ENCODE measurements at regions not wholly inside any gene's neighbourhood (a gene's known extent, or its start where the extent isn't known, plus 50 kb on each side); places are given as distances from the start of the nearest gene placed in this dataset.

GRCh38 chr2:53448591-53448990, 319.0 kb upstream of the CHAC2 start:
- ATAC-seq (no peak), DNase-seq (no peak)
- H3K4me1 ChIP-seq, result peaks cover 7 to 8% of the 10 kb centered on the region in 2 donors
- H3K4me3 ChIP-seq, result no peak overlapping the region
- intact Hi-C loops (cut with DNase I; ENCODE audit: low total_unique reads) (no loop called here), in situ Hi-C loops (cut with MboI; ENCODE audit: low sequenced_read_pairs in 4 of 4) (no loop called here)
- no peaks in the 10 kb centered on the region for H3K9me3 ChIP-seq
- no peaks in the 10 kb centered on the region for H3K27me3 ChIP-seq
- no peak overlapping the region for H3K27ac ChIP-seq
- no peaks in the 10 kb centered on the region for H3K36me3 ChIP-seq
- no peak for TF ChIP-seq POLR2A (IDR thresholded peaks at IDR 0.05)
- TF ChIP-seq CTCF (IDR thresholded peaks at IDR 0.05 in 4 of 5, conservative IDR thresholded peaks at IDR 0.05 in 1 of 5), result no peak

- TF ChIP-seq POLR2A (IDR thresholded peaks at IDR 0.05), result no peak
- TF ChIP-seq CTCF (IDR thresholded peaks at IDR 0.05 in 4 of 5, conservative IDR thresholded peaks at IDR 0.05 in 1 of 5), result no peak
- H3K4me1 ChIP-seq, result peaks cover 1 to 3% of the 10 kb centered on the region in 2 donors
- in situ Hi-C loops (cut with MboI; ENCODE audit: low sequenced_read_pairs in 4 of 4), result no loop called here
- H3K27ac ChIP-seq, result no peak overlapping the region
- no peaks in the 10 kb centered on the region for H3K9me3 ChIP-seq
- no peaks in the 10 kb centered on the region for H3K27me3 ChIP-seq
- ATAC-seq, result no peak
- intact Hi-C loops (cut with DNase I; ENCODE audit: low total_unique reads), result no loop called here
- DNase-seq, result no peak
- no peaks in the 10 kb centered on the region for H3K36me3 ChIP-seq
- H3K4me3 ChIP-seq, result no peak overlapping the region
Observed at GRCh38 chr2:53448086-53448485, 319.5 kb upstream of the CHAC2 start.

- DNase-seq, result no peak
- H3K4me1 ChIP-seq, result no peaks in the 10 kb centered on the region
- H3K27ac ChIP-seq, result no peak overlapping the region
- intact Hi-C loops (cut with DNase I; ENCODE audit: low total_unique reads), result no loop called here
- H3K4me3 ChIP-seq, result no peak overlapping the region
- TF ChIP-seq POLR2A (IDR thresholded peaks at IDR 0.05) (no peak), CTCF (IDR thresholded peaks at IDR 0.05 in 4 of 5, conservative IDR thresholded peaks at IDR 0.05 in 1 of 5) (no peak)
- H3K36me3 ChIP-seq, result no peaks in the 10 kb centered on the region
- ATAC-seq, result no peak
- no peaks in the 10 kb centered on the region for H3K27me3 ChIP-seq
- in situ Hi-C loops (cut with MboI; ENCODE audit: low sequenced_read_pairs in 4 of 4), result no loop called here
- no peaks in the 10 kb centered on the region for H3K9me3 ChIP-seq
Observed at GRCh38 chr2:53445383-53446070, 322.1 kb upstream of the CHAC2 start.

GRCh38 chr2:53442783-53443182, 324.8 kb upstream of the CHAC2 start:
- in situ Hi-C loops (cut with MboI; ENCODE audit: low sequenced_read_pairs in 4 of 4) (no loop called here), intact Hi-C loops (cut with DNase I; ENCODE audit: low total_unique reads) (no loop called here)
- DNase-seq (no peak), ATAC-seq (no peak)
- Histone ChIP-seq H3K9me3 (no peaks in the 10 kb centered on the region), H3K36me3 (no peaks in the 10 kb centered on the region), H3K27me3 (no peaks in the 10 kb centered on the region), H3K4me1 (peaks cover 5 to 6% of the 10 kb centered on the region in 2 donors), H3K27ac (no peak overlapping the region), H3K4me3 (no peak overlapping the region)
- TF ChIP-seq POLR2A (IDR thresholded peaks at IDR 0.05), result no peak
- no peak for TF ChIP-seq CTCF (IDR thresholded peaks at IDR 0.05 in 4 of 5, conservative IDR thresholded peaks at IDR 0.05 in 1 of 5)

- Histone ChIP-seq H3K4me1 (peaks cover 5 to 9% of the 10 kb centered on the region in 2 donors), H3K27ac (no peak overlapping the region), H3K36me3 (no peaks in the 10 kb centered on the region), H3K9me3 (no peaks in the 10 kb centered on the region), H3K4me3 (no peak overlapping the region), H3K27me3 (no peaks in the 10 kb centered on the region)
- ATAC-seq, result no peak
- TF ChIP-seq CTCF (IDR thresholded peaks at IDR 0.05 in 4 of 5, conservative IDR thresholded peaks at IDR 0.05 in 1 of 5) (no peak), POLR2A (IDR thresholded peaks at IDR 0.05) (no peak)
- DNase-seq, result no peak
- intact Hi-C loops (cut with DNase I; ENCODE audit: low total_unique reads), result no loop called here
- in situ Hi-C loops (cut with MboI; ENCODE audit: low sequenced_read_pairs in 4 of 4), result no loop called here
Observed at GRCh38 chr2:53442093-53442492, 325.5 kb upstream of the CHAC2 start.

Data from gastrocnemius medialis (tissue), 4 donors.